UCSD-AML1 (cell line): ENCODE measurements at regions not wholly inside any gene's neighbourhood (a gene's known extent, or its start where the extent isn't known, plus 50 kb on each side); places are given as distances from the start of the nearest gene placed in this dataset.

ENCODE experiments used
- DNase-seq: peaks from one replicate; lab custom pipeline; 2025; ENCODE audit not compliant: unreplicated experiment; lab: John Stamatoyannopoulos, UW

- DNase-seq, result no peak
Measured at GRCh38 chr5:143569722-143570567, 166.5 kb upstream of the NR3C1 start.

- DNase-seq, result no peak
Measured at GRCh38 chr5:143569213-143569701, 165.8 kb upstream of the NR3C1 start.

GRCh38 chr5:143567583-143568504 is 164.4 kb upstream of the NR3C1 start:
- DNase-seq, result no peak

DNA sequence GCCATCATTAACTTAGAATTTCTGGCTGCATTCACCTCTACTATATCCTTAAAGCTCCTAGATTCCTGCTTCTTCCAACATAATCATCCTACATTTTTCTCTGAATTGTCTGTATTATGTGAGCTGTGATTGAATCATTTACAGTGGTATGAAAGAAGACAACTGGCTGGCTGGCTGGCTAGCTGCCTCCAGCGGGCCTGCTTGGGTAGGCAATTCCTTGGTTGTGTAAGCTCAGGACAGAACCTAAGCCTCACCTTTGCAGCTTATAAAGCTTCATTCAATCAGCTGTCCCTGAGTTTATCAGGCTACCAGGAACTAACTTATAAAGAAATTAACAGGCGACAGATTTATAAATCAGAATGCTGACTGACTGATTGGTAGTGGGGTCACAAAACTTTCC is 162.7 kb upstream of the NR3C1 start:
- no peak for DNase-seq

GRCh38 chr5:143564417-143564816 is 160.9 kb upstream of the NR3C1 start:
- DNase-seq, result no peak

DNA sequence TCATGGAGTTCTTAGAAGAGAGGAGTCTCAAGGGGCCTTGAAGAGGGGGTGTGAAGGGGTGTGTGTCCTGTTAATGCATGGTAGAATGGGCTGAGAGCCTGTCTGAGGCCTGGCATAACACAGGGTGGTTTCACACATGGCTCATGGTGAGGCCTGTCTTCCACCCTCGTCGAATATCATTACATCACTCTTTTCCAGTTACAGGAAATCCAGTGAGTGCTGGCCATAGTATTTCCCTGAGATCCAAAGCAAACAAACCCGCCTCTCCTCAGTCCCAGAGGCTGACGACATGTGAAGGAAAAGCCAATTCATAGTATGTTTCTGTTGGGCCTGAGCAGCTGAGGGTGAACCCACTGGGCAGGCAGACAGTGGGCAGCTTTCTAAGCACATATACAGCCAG is 159.4 kb upstream of the NR3C1 start:
- DNase-seq, result no peak

GRCh38 chr5:143561219-143561618 is 157.7 kb upstream of the NR3C1 start:
- DNase-seq, result no peak

DNA sequence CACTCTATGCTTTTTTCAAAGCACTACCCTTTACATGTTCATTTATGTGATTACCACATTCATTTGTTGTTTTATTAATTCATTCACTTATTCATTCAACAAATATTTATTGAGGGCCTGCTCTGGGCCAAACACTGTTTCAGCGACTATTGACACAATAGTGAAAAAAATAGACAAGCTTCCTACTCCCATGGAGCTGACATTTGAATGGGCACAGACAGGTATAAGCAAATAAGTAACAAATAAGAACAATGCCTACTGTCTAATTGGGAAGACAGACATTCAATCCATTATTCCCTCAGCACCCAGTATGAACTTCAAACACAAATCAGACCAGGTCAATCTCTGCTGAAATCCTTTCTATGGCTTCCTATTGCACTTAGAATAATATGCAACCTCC is 156.9 kb upstream of the NR3C1 start:
- DNase-seq, result no peak

GRCh38 chr5:143559586-143560109 is 156.2 kb upstream of the NR3C1 start:
- no peak for DNase-seq

DNA sequence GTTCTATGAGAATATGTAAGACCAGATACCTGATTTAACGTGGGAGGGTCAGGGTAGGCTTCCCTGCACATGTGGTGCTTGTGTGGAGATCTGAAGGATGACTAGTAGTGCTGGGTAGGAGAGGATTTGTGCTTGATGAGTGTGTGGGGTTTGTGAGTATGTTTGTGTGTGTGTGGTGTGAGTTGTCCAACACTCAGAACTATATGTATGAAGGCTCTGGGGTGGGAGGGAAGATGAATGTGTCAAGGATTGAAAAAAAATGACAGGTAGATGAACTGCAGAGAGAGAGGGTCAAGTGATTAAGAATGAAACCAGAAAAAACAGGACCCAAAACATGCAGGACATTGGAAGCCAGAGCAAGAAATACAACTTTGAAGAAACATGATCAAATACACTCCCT is 154.6 kb upstream of the NR3C1 start:
- DNase-seq, result no peak

- DNase-seq, result no peak
Measured at GRCh38 chr5:143557061-143557818, 153.8 kb upstream of the NR3C1 start.

GRCh38 chr5:143554918-143555477 is 151.5 kb upstream of the NR3C1 start:
- no peak for DNase-seq

DNA sequence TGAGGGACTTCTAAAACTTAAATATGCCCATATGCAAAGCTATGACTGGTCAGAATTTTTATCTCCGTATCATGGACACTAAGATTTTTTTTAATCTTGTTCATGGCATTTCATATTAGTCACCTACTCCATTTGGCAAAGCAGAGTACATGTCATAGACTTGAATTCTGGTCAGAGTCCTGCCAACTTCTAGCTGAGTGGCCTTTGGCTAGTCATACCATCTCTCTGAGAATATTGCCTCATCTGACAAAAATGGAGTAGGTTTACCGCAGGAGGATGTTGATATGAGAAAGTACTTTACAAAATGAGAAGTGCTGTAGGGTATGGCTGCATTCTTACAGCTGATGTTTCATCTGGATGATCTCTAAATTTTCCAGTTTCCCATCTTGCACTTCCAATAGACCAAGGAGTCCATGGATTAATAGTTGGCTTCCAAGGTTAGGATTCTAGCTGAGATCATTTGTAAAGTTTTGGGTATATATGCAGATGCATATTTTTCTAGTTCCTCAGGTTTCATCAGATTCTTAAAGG is 150.8 kb upstream of the NR3C1 start:
- no peak for DNase-seq

GRCh38 chr5:143552680-143553079 is 149.2 kb upstream of the NR3C1 start:
- DNase-seq, result no peak

GRCh38 chr5:143551820-143552251 is 148.3 kb upstream of the NR3C1 start:
- no peak for DNase-seq

- DNase-seq, result no peak
Measured at GRCh38 chr5:143550986-143551630, 147.6 kb upstream of the NR3C1 start.

DNA sequence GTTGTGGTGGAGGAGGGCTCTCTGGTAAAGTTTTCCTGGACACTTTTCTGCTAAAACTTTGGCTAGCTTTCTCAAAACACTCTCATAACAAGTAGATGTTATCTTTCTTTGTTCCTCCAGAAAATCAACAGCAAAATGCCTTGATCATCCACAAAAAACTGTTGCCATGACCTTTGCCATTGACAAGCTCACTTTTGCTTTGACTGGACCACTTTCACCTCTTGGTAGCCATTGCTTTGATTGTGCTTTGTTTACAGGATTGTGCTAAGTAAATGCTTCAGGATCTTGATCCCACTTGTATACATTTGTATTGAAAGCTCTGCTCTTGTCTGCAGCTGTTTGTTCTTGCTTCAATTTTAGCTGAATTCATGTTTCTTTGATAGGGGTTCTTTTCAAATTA is 143.9 kb upstream of the NR3C1 start:
- DNase-seq, result no peak

GRCh38 chr5:143546394-143546793 is 142.9 kb upstream of the NR3C1 start:
- no peak for DNase-seq

DNA sequence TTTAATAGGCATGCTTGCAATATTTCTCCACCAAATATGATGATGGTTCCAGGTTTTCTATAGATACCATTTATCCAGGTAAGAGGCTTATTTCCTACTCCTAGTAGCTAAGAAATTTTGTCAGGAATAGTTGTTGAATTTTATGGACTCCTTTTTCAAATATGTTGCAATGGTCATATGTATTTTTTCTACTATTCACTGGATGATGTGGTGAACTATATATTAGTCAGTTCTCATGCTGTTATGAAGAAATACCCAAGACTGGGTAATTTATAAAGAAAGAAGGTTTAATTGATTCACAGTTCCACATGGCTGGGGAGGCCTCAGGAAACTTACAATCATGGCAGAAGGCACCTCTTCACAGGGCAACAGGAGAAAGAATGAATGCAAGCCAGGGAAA is 141.1 kb upstream of the NR3C1 start:
- DNase-seq, result no peak
